Activated CD8-positive, alpha-beta T cell treated with anti-CD3 and anti-CD28 coated beads for 36 hours (primary cell): ENCODE measurements at regions not wholly inside any gene's neighbourhood (a gene's known extent, or its start where the extent isn't known, plus 50 kb on each side); places are given as distances from the start of the nearest gene placed in this dataset.

Source experiments
- ATAC-seq: fragments of 200-7000 bp; cut with Tn5 transposase; one replicate; pipeline ENCODE4 v1.10.0; 2021; ENCODE audit warnings: mild to moderate bottlenecking, moderate library complexity
- CTCF ChIA-PET: fragments of 350-600 bp; sonication (Branson Sonifier 250); formaldehyde crosslinking; loops from one replicate; lab custom pipeline; 2021; ENCODE audit warnings: antibody characterized with exemption; lab: Charles Lee
- POLR2A ChIA-PET: fragments of 350-600 bp; sonication (Branson Sonifier 250); formaldehyde crosslinking; loops from one replicate; lab custom pipeline; 2021; ENCODE audit warnings: antibody characterized with exemption; lab: Charles Lee
- DNase-seq: peaks from one replicate; pipeline ENCODE4 v3.0.0-alpha.2; 2020
- H3K27ac Mint-ChIP-seq: one replicate; pipeline ENCODE4 v1.8.0; 2021; ENCODE audit warnings: mild to moderate bottlenecking, mixed read lengths
- H3K27me3 Mint-ChIP-seq: one replicate; pipeline ENCODE4 v1.8.0; 2021; ENCODE audit warnings: mixed read lengths
- H3K36me3 Mint-ChIP-seq: one replicate; pipeline ENCODE4 v1.8.0; 2021; ENCODE audit warnings: low read depth, mixed read lengths
- H3K4me1 Mint-ChIP-seq: one replicate; pipeline ENCODE4 v1.8.0; 2021; ENCODE audit warnings: low read depth, mixed read lengths
- H3K4me3 Mint-ChIP-seq: one replicate; pipeline ENCODE4 v1.8.0; 2021; ENCODE audit warnings: mild to moderate bottlenecking, moderate library complexity, mixed read lengths
- H3K9me3 Mint-ChIP-seq: one replicate; pipeline ENCODE4 v1.8.0; 2021; ENCODE audit warnings: mixed read lengths
- CTCF ChIP-seq: fragments of 200-600 bp; IDR thresholded peaks from one replicate; pipeline ENCODE4 v1.8.0; 2022; ENCODE audit warnings: antibody characterized with exemption, mild to moderate bottlenecking
- intact Hi-C: fragments of 100-400 bp; cut with micrococcal nuclease; formaldehyde crosslinking; loops from one replicate; pipeline ENCODE4 v1.10.0; 2022

- DNase-seq = no peak
- H3K4me3 Mint-ChIP-seq = no peak overlapping the region
- ATAC-seq = no peak
- H3K4me1 Mint-ChIP-seq = no peaks in the 10 kb centered on the region
- no peaks in the 10 kb centered on the region for H3K36me3 Mint-ChIP-seq
- H3K27ac Mint-ChIP-seq = no peak overlapping the region
- ChIA-PET POLR2A (no interaction called here), CTCF (interaction anchor here (0.6 kb wide), 1 partner anchor 843 kb away, joined by 3 read pairs; no protein-coding TSS in a partner anchor)
- intact Hi-C loops = no loop called here
- H3K27me3 Mint-ChIP-seq = no peaks in the 10 kb centered on the region
- H3K9me3 Mint-ChIP-seq = peaks cover 5% of the 10 kb centered on the region
- TF ChIP-seq CTCF = no peak
Observed at GRCh38 chr9:108665521-108666239, 190.1 kb downstream of the ACTL7B start.

DNA sequence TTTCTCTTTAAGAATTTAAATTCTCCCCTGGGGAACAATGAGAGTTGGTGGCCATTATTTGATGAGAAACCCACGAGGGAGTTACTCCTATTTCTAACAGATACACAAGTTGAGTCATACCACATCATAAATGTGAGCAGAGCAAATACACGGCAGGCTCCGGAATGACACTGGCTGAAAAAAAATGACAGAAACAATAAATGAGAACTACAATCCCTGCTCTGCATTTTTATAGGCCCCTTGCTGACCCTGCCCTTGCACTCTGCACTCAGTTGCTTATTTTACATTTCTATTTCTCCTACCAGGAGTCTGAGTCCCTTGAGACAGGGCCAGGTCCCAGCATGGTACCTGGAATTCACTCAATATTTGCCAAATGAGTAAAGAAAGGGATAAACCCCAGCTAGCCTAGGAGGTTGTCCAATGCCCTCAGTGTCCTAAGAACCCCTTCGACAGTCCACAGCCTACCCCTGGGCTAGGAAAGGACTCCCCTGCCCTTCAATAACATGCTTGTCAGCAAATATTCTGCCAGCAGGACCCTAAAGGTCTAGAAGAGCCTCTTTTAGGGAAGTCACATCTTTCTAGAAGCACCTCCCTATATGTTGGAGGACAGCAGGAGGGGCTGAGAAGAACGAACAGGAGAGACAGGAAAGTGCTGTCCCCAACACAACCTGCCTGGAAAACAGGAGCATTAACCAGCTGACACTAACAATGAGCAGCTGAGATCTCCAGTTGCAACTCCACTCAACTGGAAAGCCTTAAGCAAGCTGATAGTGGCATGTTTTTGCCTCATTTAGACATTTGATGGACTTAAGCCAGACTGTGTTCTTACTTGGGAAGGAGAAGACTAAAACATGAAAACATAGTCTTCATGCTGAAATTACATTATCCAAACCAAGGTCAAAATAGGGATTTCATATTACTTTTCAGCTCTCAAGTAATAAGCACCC lies 191.2 kb downstream of the ACTL7B start:
- DNase-seq (no peak), ATAC-seq (no peak)
- no peak overlapping the region for H3K4me3 Mint-ChIP-seq
- H3K27me3 Mint-ChIP-seq = no peaks in the 10 kb centered on the region
- ChIA-PET CTCF (no interaction called here), POLR2A (no interaction called here)
- peaks cover 13% of the 10 kb centered on the region for H3K9me3 Mint-ChIP-seq
- H3K36me3 Mint-ChIP-seq = no peaks in the 10 kb centered on the region
- intact Hi-C loops = no loop called here
- H3K4me1 Mint-ChIP-seq = no peaks in the 10 kb centered on the region
- TF ChIP-seq CTCF = no peak
- H3K27ac Mint-ChIP-seq = no peak overlapping the region

GRCh38 chr9:108663422-108663821 lies 192.4 kb downstream of the ACTL7B start:
- CTCF ChIA-PET = no interaction called here
- Mint-ChIP-seq H3K27ac (no peak overlapping the region), H3K36me3 (peaks cover 3% of the 10 kb centered on the region), H3K4me3 (no peak overlapping the region), H3K27me3 (no peaks in the 10 kb centered on the region), H3K9me3 (peaks cover 22% of the 10 kb centered on the region), H3K4me1 (no peaks in the 10 kb centered on the region)
- DNase-seq = no peak
- intact Hi-C loops = no loop called here
- POLR2A ChIA-PET = no interaction called here
- TF ChIP-seq CTCF = no peak
- no peak for ATAC-seq

DNA sequence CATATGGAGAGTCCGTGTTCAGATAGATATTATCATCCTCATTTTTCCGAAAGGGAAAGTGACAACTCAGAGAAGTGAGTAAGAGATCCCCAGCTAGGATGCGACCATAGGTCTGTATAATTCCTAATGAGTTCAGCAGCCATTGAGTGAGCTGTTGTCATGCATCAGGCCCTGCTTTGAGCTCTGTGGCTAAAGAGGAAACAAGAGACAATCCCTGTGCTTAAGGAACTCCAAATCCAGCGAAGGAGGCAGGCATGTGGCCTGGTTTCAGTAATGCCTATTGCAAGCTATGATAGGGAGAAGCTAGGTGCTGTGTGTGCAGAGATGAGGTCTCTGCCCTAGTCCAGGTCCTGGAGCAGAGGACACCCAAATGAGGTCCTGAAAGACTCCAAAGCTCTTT lies 192.8 kb downstream of the ACTL7B start:
- no peaks in the 10 kb centered on the region for H3K4me1 Mint-ChIP-seq
- H3K4me3 Mint-ChIP-seq = no peak overlapping the region
- H3K27me3 Mint-ChIP-seq = no peaks in the 10 kb centered on the region
- H3K9me3 Mint-ChIP-seq = peaks cover 22% of the 10 kb centered on the region
- POLR2A ChIA-PET = no interaction called here
- CTCF ChIA-PET = no interaction called here
- intact Hi-C loops = no loop called here
- no peak for ATAC-seq
- no peak overlapping the region for H3K27ac Mint-ChIP-seq
- H3K36me3 Mint-ChIP-seq = peaks cover 3% of the 10 kb centered on the region
- DNase-seq = no peak
- TF ChIP-seq CTCF = no peak
